Duodenal mucosa (tissue), 2 donors: ENCODE measurements at regions not wholly inside any gene's neighbourhood (a gene's known extent, or its start where the extent isn't known, plus 50 kb on each side); places are given as distances from the start of the nearest gene placed in this dataset.

Experiments used
- H3K27ac ChIP-seq: one replicate; pipeline ENCODE4 v1.7.0; 2013; ENCODE audit warnings: low read depth, low read length
- H3K27me3 ChIP-seq, 2 donors: one replicate each; pipeline ENCODE4 v1.7.0; 2013; ENCODE audit warnings: low read length in 2 of 2, control low read depth in 1 of 2; ENCODE audit not compliant: insufficient read depth in 2 of 2, control insufficient read depth in 1 of 2
- H3K36me3 ChIP-seq, 2 donors: one replicate each; pipeline ENCODE4 v1.7.0; 2013; ENCODE audit warnings: low read length in 2 of 2, control low read depth in 1 of 2; ENCODE audit not compliant: insufficient read depth in 2 of 2, control insufficient read depth in 1 of 2
- H3K4me1 ChIP-seq, 2 donors: one replicate each; pipeline ENCODE4 v1.7.0; 2013; ENCODE audit warnings: low read length in 2 of 2, control low read depth in 1 of 2; ENCODE audit not compliant: insufficient read depth in 2 of 2, control insufficient read depth in 1 of 2
- H3K4me3 ChIP-seq, 2 donors: one replicate each; pipeline ENCODE4 v1.7.0; 2013; ENCODE audit warnings: low read length in 2 of 2, low read depth in 1 of 2
- H3K9ac ChIP-seq, 2 donors: one replicate each; pipeline ENCODE4 v1.7.0; 2013; ENCODE audit warnings: low read length in 2 of 2, low read depth in 1 of 2
- H3K9me3 ChIP-seq, 2 donors: one replicate each; pipeline ENCODE4 v1.7.0; 2013; ENCODE audit warnings: low read length in 2 of 2, control low read depth in 1 of 2; ENCODE audit not compliant: control insufficient read depth in 1 of 2

DNA sequence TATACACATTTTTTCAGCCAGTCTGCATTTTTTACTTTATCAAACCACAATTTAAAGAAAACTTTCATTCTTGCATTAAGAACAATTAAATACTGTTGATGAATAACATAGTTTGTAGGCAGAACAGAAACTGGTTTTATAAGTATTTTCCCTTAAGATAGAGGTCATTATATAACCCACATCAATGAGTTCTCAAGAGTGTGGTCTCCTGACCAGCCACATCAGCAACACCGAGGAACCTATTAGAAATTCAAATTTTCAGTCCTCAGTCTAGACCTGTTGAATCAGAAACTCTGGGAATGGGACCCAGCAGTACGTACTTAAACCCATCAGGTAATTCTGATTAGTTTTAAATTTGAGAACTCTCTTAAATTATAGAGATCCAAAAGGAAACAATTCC lies 299.6 kb upstream of the ARSJ start:
- no peak overlapping the region for H3K27ac ChIP-seq
- H3K4me3 ChIP-seq, result no peak overlapping the region
- peaks cover 0 to 15% of the 10 kb centered on the region in 2 donors for H3K4me1 ChIP-seq
- H3K9me3 ChIP-seq, result no peaks in the 10 kb centered on the region
- no peaks in the 10 kb centered on the region for H3K27me3 ChIP-seq
- no peaks in the 10 kb centered on the region for H3K36me3 ChIP-seq
- H3K9ac ChIP-seq, result no peak overlapping the region

DNA sequence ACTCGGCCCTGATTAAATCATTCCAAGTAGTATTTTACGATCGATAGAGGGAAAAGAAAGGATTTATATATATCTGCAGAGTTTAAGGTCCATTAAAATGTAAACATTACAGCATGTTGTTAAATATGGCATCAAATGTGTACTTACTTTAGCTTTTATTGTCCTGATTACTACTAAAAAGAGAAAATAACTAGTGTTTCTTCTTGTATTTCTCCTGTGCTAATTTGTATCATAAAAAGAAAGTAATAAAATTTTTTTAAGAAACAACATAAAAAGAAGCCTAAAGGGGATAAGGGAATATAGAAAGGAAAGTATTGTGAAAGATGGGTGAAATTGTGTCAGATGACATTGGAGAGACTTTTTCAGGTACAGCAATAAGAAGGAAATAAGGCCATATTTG lies 300.3 kb upstream of the ARSJ start:
- H3K36me3 ChIP-seq, result no peaks in the 10 kb centered on the region
- no peak overlapping the region for H3K4me3 ChIP-seq
- peaks cover 0 to 15% of the 10 kb centered on the region in 2 donors for H3K4me1 ChIP-seq
- H3K9me3 ChIP-seq, result no peaks in the 10 kb centered on the region
- H3K27ac ChIP-seq, result no peak overlapping the region
- no peak overlapping the region for H3K9ac ChIP-seq
- H3K27me3 ChIP-seq, result no peaks in the 10 kb centered on the region

DNA sequence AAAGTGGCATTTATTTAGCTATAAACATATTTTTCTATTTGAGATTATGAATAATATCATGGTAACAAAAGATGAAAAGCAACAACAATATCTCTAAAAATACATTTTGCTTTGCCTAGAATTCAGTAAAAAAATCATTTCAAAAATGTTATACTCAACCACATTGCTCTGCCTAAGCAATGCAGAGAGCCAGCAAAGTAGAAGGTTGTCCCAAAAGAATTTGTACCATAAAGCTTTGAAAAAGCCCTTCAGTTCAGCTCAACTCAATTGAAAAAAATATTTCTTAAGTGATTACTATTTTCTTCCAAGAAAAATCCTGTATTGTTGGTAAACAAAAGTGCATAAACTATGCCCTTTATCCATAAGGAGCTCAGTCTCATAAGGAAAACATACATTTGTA lies 301.2 kb upstream of the ARSJ start:
- Histone ChIP-seq H3K36me3 (no peaks in the 10 kb centered on the region), H3K4me1 (peaks cover 0 to 15% of the 10 kb centered on the region in 2 donors), H3K27ac (no peak overlapping the region), H3K9ac (no peak overlapping the region), H3K27me3 (no peaks in the 10 kb centered on the region), H3K4me3 (no peak overlapping the region), H3K9me3 (no peaks in the 10 kb centered on the region)

DNA sequence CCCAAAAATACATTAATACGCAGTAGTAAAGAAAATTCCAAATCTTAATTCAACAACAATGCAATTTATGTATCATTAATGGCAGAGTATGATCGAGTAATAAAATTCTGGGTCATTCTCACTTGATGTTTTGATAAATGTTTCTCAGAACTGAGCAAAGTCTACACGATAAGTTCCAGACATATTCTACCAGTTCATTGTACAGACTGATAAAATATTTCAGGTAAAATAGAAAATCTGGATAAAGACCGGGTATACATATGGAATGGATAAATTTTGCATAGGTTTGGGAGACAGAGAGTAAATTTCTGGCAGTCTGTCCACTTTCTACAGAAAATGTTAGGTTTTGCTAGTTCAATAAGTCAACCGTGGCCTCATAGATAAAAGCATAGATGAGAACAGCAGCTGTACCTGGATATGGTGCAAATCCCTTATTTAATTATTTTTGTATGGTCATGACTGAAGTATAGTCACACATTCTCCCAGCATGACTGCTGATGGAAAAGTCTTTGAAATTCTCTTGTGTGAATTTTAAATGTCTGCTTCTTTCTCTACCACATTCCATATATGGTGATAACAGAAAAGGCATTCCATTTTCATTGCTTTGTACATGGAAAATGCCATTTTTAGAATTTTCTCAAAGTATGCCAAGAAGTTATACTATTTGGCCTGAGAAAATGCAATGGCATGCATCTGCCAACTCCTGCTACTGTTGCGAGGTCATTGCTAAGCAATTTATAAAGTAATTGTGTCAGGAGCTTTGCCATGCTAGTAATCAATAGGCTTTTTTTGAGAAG lies 301.9 kb upstream of the ARSJ start:
- H3K4me3 ChIP-seq, result no peak overlapping the region
- H3K9ac ChIP-seq, result no peak overlapping the region
- H3K36me3 ChIP-seq, result no peaks in the 10 kb centered on the region
- H3K27ac ChIP-seq, result no peak overlapping the region
- H3K4me1 ChIP-seq, result peaks cover 0 to 15% of the 10 kb centered on the region in 2 donors
- H3K27me3 ChIP-seq, result no peaks in the 10 kb centered on the region
- no peaks in the 10 kb centered on the region for H3K9me3 ChIP-seq

DNA sequence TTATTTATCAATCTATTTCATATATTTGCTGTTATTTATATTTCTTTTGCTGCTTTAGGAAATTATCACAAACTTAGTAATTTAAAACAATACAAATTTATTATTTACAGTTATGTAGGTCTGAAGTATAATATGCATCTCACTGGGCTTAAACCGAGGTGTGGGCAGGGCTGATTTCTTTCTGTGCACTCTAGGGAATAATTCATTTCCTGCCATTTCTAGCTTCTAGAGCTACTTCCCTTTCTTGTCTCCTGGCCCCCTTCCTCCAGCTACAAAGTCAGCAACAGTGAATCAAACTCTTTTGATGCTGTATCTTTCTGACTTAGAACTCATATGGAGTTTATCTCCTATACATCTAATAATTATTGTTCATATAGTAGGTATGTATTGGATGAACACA lies 303.5 kb upstream of the ARSJ start:
- no peak overlapping the region for H3K27ac ChIP-seq
- H3K27me3 ChIP-seq, result no peaks in the 10 kb centered on the region
- H3K36me3 ChIP-seq, result no peaks in the 10 kb centered on the region
- no peaks in the 10 kb centered on the region for H3K9me3 ChIP-seq
- H3K4me1 ChIP-seq, result peaks cover 0 to 20% of the 10 kb centered on the region in 2 donors
- H3K9ac ChIP-seq, result no peak overlapping the region
- H3K4me3 ChIP-seq, result no peak overlapping the region

DNA sequence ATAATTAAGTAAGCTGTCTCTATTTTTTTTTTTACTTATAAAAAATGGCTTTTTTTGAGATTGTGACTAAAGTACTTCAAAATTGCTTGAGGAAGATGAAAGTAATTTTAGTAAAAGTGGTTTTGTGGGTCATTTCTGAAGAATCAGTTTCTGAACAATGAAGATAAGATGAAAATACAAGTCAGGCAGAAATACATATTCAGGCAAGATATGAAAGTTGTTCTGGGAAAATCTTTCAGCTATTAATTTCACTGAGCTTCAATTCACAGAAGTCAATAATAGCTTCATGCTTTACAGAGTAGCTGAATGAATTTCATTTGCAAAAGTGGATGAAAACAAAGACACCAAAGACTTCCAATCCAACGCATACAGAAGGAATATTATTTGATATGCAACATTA lies 305.2 kb upstream of the ARSJ start:
- no peak overlapping the region for H3K27ac ChIP-seq

DNA sequence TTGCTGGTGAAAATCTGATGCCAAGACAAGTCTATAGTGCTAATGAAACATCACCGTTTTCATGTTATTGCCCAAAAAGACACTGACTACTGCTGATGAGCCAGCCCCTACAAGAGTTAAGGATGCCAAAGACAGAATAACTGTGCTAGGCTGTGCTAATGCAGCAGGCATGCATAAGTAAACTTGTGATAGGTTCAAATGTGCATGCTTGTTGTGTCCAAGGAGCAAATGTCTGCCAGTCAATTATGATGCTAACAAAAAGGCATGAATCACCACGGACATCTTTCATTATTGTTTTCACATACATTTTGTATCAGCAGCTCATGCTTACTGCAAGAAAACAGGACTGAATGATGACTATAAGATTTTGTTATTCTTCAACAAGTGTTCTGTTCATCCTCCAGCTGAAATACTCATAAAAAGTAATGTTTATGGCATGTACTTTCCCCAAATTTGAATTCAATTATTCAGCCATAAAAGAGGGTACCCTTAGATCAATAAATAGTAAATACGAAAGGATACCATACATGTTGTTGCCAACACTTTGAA lies 306.9 kb upstream of the ARSJ start:
- no peak overlapping the region for H3K9ac ChIP-seq
- H3K9me3 ChIP-seq, result no peaks in the 10 kb centered on the region
- H3K36me3 ChIP-seq, result no peaks in the 10 kb centered on the region
- no peaks in the 10 kb centered on the region for H3K27me3 ChIP-seq
- H3K4me3 ChIP-seq, result no peak overlapping the region
- H3K27ac ChIP-seq, result no peak overlapping the region
- peaks cover 0 to 12% of the 10 kb centered on the region in 2 donors for H3K4me1 ChIP-seq

More for the DNA sequence above, 305.2 kb upstream of the ARSJ start:
- no peak overlapping the region for H3K9ac ChIP-seq
- H3K4me1 ChIP-seq, result peaks cover 0 to 20% of the 10 kb centered on the region in 2 donors
- no peaks in the 10 kb centered on the region for H3K27me3 ChIP-seq
- no peaks in the 10 kb centered on the region for H3K9me3 ChIP-seq
- no peaks in the 10 kb centered on the region for H3K36me3 ChIP-seq
- H3K4me3 ChIP-seq, result no peak overlapping the region

DNA sequence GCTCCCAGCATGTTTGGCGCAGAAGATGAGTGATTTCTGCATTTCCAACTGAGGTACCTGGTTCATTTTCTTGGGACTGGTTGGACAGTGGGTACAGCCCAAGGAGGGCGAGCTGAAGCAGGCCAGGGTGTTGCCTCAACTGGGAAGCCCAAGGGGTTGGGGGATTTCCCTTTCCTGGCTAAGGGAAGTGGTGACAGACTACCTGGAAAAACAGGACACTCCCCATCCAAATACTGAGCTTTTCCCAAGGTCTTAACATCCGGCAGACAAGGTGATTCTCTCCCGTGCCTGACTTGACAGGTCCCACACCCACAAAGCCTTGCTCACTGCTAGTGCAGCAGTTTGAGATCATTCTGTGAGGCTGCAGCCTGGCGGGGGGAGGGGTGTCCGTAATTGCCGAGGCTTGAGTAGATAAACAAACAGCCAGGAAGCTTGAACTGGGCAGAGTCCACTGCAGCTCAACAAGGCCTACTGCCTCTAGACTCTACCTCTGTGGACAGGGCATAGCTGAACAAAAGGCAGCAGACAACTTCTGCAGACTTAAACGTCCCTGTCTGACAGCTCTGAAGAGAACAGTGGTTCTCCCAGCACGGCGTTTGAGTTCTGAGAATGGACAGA lies 307.7 kb upstream of the ARSJ start:
- Histone ChIP-seq H3K4me3 (no peak overlapping the region), H3K36me3 (no peaks in the 10 kb centered on the region), H3K9ac (no peak overlapping the region), H3K4me1 (peaks cover 0 to 5% of the 10 kb centered on the region in 2 donors), H3K27me3 (no peaks in the 10 kb centered on the region), H3K9me3 (no peaks in the 10 kb centered on the region), H3K27ac (no peak overlapping the region)

DNA sequence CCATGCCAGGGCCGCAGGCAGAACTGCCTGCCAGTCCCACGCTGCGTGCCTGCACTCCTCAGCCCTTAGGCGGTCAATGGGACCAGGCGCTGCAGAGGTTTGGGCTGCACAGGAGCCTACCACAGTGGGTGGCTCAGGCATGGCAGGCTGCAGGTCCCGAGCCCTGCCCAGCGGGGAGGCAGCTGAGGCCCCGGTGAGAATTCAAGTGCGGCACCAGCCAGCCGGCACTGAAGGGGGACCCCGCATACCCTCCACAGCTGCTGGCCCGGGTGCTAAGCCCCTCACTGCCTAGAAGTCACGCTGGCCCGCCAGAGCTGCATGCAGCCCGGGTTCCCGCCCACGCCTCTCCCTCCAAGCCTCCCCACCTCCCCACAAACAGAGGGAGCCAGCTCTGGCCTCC lies 302.5 kb upstream of the UGT8 start:
- Histone ChIP-seq H3K4me1 (no peaks in the 10 kb centered on the region), H3K4me3 (no peak overlapping the region), H3K9ac (no peak overlapping the region), H3K9me3 (peaks cover 0 to 2% of the 10 kb centered on the region in 2 donors), H3K27ac (no peak overlapping the region), H3K36me3 (no peaks in the 10 kb centered on the region), H3K27me3 (no peaks in the 10 kb centered on the region)

DNA sequence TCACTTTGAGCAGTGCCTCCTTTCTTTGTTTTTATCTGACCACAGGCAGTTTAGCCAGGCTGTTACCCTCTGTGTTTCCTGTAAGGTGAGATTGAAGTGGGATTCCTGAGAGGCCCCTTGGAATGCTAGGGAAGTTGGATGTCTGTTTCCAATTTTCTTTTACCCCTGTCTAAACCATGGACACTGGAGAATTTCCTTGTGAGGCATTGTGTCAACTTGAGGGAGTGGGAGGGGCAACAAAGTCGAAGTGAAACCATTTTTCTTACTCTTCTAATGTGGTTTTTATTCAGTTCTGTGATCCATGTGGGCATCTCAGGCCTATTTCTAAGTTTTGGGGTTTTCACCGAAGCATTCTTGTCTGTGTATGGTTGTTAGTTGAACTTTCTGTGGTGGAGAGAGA lies 296.1 kb upstream of the UGT8 start:
- Histone ChIP-seq H3K4me1 (no peaks in the 10 kb centered on the region), H3K36me3 (no peaks in the 10 kb centered on the region), H3K27me3 (no peaks in the 10 kb centered on the region), H3K9me3 (no peaks in the 10 kb centered on the region), H3K9ac (no peak overlapping the region), H3K27ac (no peak overlapping the region), H3K4me3 (no peak overlapping the region)
